ENCODE measurements at regions not wholly inside any gene's neighbourhood (a gene's known extent, or its start where the extent isn't known, plus 50 kb on each side); places are given as distances from the start of the nearest gene placed in this dataset.

- no peak for ATAC-seq
- no peaks in the 10 kb centered on the region for H3K36me3 Mint-ChIP-seq
- no peaks in the 10 kb centered on the region for H3K27me3 Mint-ChIP-seq
- no peak overlapping the region for H3K4me3 Mint-ChIP-seq
- no peak overlapping the region for H3K27ac Mint-ChIP-seq
- no peak for DNase-seq (ENCODE audit: low spot score)
- peaks cover 4% of the 10 kb centered on the region for H3K9me3 Mint-ChIP-seq
- H3K4me1 Mint-ChIP-seq (ENCODE audit: low read depth in 2 of 2) = no peaks in the 10 kb centered on the region
These were observed 283.0 kb downstream of the MEIS1 start for GRCh38 chr2:66717973-66718372.

GRCh38 chr2:66721776-66722175 is 286.9 kb downstream of the MEIS1 start:
- Mint-ChIP-seq H3K27ac (no peak overlapping the region), H3K27me3 (no peaks in the 10 kb centered on the region), H3K4me1 (ENCODE audit: low read depth in 2 of 2) (no peaks in the 10 kb centered on the region), H3K36me3 (no peaks in the 10 kb centered on the region), H3K4me3 (no peak overlapping the region), H3K9me3 (no peaks in the 10 kb centered on the region)
- DNase-seq (ENCODE audit: low spot score) (no peak), ATAC-seq (no peak)

GRCh38 chr2:66724241-66724640 is 289.3 kb downstream of the MEIS1 start:
- H3K36me3 Mint-ChIP-seq = no peaks in the 10 kb centered on the region
- no peaks in the 10 kb centered on the region for H3K4me1 Mint-ChIP-seq (ENCODE audit: low read depth in 2 of 2)
- H3K27me3 Mint-ChIP-seq = no peaks in the 10 kb centered on the region
- H3K9me3 Mint-ChIP-seq = no peaks in the 10 kb centered on the region
- H3K4me3 Mint-ChIP-seq = no peak overlapping the region
- DNase-seq (ENCODE audit: low spot score) = no peak
- no peak overlapping the region for H3K27ac Mint-ChIP-seq
- ATAC-seq = no peak

GRCh38 chr2:66729416-66730330 is 294.7 kb downstream of the MEIS1 start:
- Mint-ChIP-seq H3K9me3 (no peaks in the 10 kb centered on the region), H3K27ac (no peak overlapping the region), H3K4me1 (ENCODE audit: low read depth in 2 of 2) (no peaks in the 10 kb centered on the region), H3K27me3 (no peaks in the 10 kb centered on the region), H3K36me3 (no peaks in the 10 kb centered on the region), H3K4me3 (no peak overlapping the region)
- DNase-seq (ENCODE audit: low spot score) (no peak), ATAC-seq (no peak)

- Mint-ChIP-seq H3K36me3 (no peaks in the 10 kb centered on the region), H3K27ac (no peak overlapping the region), H3K4me1 (ENCODE audit: low read depth in 2 of 2) (no peaks in the 10 kb centered on the region), H3K4me3 (no peak overlapping the region), H3K27me3 (no peaks in the 10 kb centered on the region), H3K9me3 (no peaks in the 10 kb centered on the region)
- ATAC-seq = no peak
- DNase-seq (ENCODE audit: low spot score) = no peak
These were observed 295.5 kb downstream of the MEIS1 start for GRCh38 chr2:66730441-66730840.

- H3K36me3 Mint-ChIP-seq = no peaks in the 10 kb centered on the region
These were observed 298.6 kb downstream of the MEIS1 start for GRCh38 chr2:66733364-66733999.

GRCh38 chr2:66748939-66749338 is 314.0 kb downstream of the MEIS1 start:
- no peaks in the 10 kb centered on the region for H3K36me3 Mint-ChIP-seq
- H3K4me1 Mint-ChIP-seq (ENCODE audit: low read depth in 2 of 2) = peaks cover 0 to 4% of the 10 kb centered on the region in 2 donors
- no peak for ATAC-seq

More at GRCh38 chr2:66733364-66733999, 298.6 kb downstream of the MEIS1 start:
- no peak overlapping the region for H3K4me3 Mint-ChIP-seq
- H3K4me1 Mint-ChIP-seq (ENCODE audit: low read depth in 2 of 2) = no peaks in the 10 kb centered on the region
- H3K27ac Mint-ChIP-seq = no peak overlapping the region
- H3K9me3 Mint-ChIP-seq = no peaks in the 10 kb centered on the region
- DNase-seq (ENCODE audit: low spot score) (no peak), ATAC-seq (no peak)
- no peaks in the 10 kb centered on the region for H3K27me3 Mint-ChIP-seq

GRCh38 chr2:66749566-66749965 is 314.6 kb downstream of the MEIS1 start:
- Mint-ChIP-seq H3K27me3 (no peaks in the 10 kb centered on the region), H3K27ac (no peak overlapping the region), H3K4me3 (no peak overlapping the region), H3K9me3 (peaks cover 3% of the 10 kb centered on the region), H3K4me1 (ENCODE audit: low read depth in 2 of 2) (peaks cover 0 to 4% of the 10 kb centered on the region in 2 donors), H3K36me3 (no peaks in the 10 kb centered on the region)
- DNase-seq (ENCODE audit: low spot score) (no peak), ATAC-seq (no peak)

More at GRCh38 chr2:66748939-66749338, 314.0 kb downstream of the MEIS1 start:
- H3K27me3 Mint-ChIP-seq = no peaks in the 10 kb centered on the region
- DNase-seq (ENCODE audit: low spot score) = no peak
- H3K4me3 Mint-ChIP-seq = no peak overlapping the region
- H3K9me3 Mint-ChIP-seq = peaks cover 3% of the 10 kb centered on the region
- H3K27ac Mint-ChIP-seq = no peak overlapping the region

GRCh38 chr2:66753257-66753656 is 318.3 kb downstream of the MEIS1 start:
- Mint-ChIP-seq H3K27me3 (no peaks in the 10 kb centered on the region), H3K27ac (no peak overlapping the region), H3K4me1 (ENCODE audit: low read depth in 2 of 2) (peaks cover 0 to 4% of the 10 kb centered on the region in 2 donors), H3K36me3 (no peaks in the 10 kb centered on the region), H3K4me3 (no peak overlapping the region), H3K9me3 (no peaks in the 10 kb centered on the region)
- no peak for ATAC-seq
- DNase-seq (ENCODE audit: low spot score) = no peak

GRCh38 chr2:66753660-66754059 is 318.7 kb downstream of the MEIS1 start:
- Mint-ChIP-seq H3K9me3 (no peaks in the 10 kb centered on the region), H3K36me3 (no peaks in the 10 kb centered on the region), H3K27ac (no peak overlapping the region), H3K4me1 (ENCODE audit: low read depth in 2 of 2) (peaks cover 0 to 4% of the 10 kb centered on the region in 2 donors), H3K4me3 (no peak overlapping the region), H3K27me3 (no peaks in the 10 kb centered on the region)
- no peak for DNase-seq (ENCODE audit: low spot score)
- no peak for ATAC-seq

GRCh38 chr2:66755974-66756373 is 321.0 kb downstream of the MEIS1 start:
- Mint-ChIP-seq H3K4me1 (ENCODE audit: low read depth in 2 of 2) (peaks cover 0 to 3% of the 10 kb centered on the region in 2 donors), H3K36me3 (no peaks in the 10 kb centered on the region), H3K27me3 (no peaks in the 10 kb centered on the region), H3K27ac (no peak overlapping the region), H3K4me3 (no peak overlapping the region), H3K9me3 (no peaks in the 10 kb centered on the region)
- no peak for DNase-seq (ENCODE audit: low spot score)
- no peak for ATAC-seq

- H3K9me3 Mint-ChIP-seq = no peaks in the 10 kb centered on the region
- DNase-seq (ENCODE audit: low spot score) = no peak
- peaks cover 0 to 5% of the 10 kb centered on the region in 2 donors for H3K4me1 Mint-ChIP-seq (ENCODE audit: low read depth in 2 of 2)
- H3K27me3 Mint-ChIP-seq = no peaks in the 10 kb centered on the region
- no peak overlapping the region for H3K4me3 Mint-ChIP-seq
- ATAC-seq = no peak
- no peak overlapping the region for H3K27ac Mint-ChIP-seq
- H3K36me3 Mint-ChIP-seq = no peaks in the 10 kb centered on the region
These were observed 326.9 kb downstream of the MEIS1 start for GRCh38 chr2:66761826-66762225.

GRCh38 chr2:66762761-66763160 is 327.8 kb downstream of the MEIS1 start:
- H3K4me3 Mint-ChIP-seq = no peak overlapping the region
- ATAC-seq = no peak
- no peaks in the 10 kb centered on the region for H3K9me3 Mint-ChIP-seq
- H3K36me3 Mint-ChIP-seq = no peaks in the 10 kb centered on the region
- H3K27ac Mint-ChIP-seq = no peak overlapping the region
- DNase-seq (ENCODE audit: low spot score) = no peak
- peaks cover 0 to 5% of the 10 kb centered on the region in 2 donors for H3K4me1 Mint-ChIP-seq (ENCODE audit: low read depth in 2 of 2)
- H3K27me3 Mint-ChIP-seq = no peaks in the 10 kb centered on the region

- Mint-ChIP-seq H3K36me3 (no peaks in the 10 kb centered on the region), H3K27ac (no peak overlapping the region), H3K4me1 (ENCODE audit: low read depth in 2 of 2) (no peaks in the 10 kb centered on the region), H3K27me3 (no peaks in the 10 kb centered on the region), H3K4me3 (no peak overlapping the region), H3K9me3 (peaks cover 3% of the 10 kb centered on the region)
- no peak for DNase-seq (ENCODE audit: low spot score)
- no peak for ATAC-seq
These were observed 331.7 kb downstream of the MEIS1 start for GRCh38 chr2:66766582-66766981.

Measured in natural killer cell treated with Interleukin-12 subunit alpha and Interleukin-12 subunit beta and Interleukin-15 and Interleukin-18, amount 100 ng/mL, for 72 hours (primary cell).